Neural cell (in vitro differentiated cells): ENCODE measurements at regions not wholly inside any gene's neighbourhood (a gene's known extent, or its start where the extent isn't known, plus 50 kb on each side); places are given as distances from the start of the nearest gene placed in this dataset.

Experiments used
- H2AFZ ChIP-seq: fragments of 200-600, 300-800 bp; sonication (generic), shearing (Covaris generic); 2 replicates; pipeline ENCODE4 v1.6.0; 2014; ENCODE audit warnings: low read depth, mild to moderate bottlenecking, antibody characterized with exemption, low read length, moderate library complexity
- H3F3A ChIP-seq: fragments of 200-600 bp; shearing (Covaris generic); 2 replicates; pipeline ENCODE4 v1.6.1; 2016; ENCODE audit warnings: mild to moderate bottlenecking, moderate library complexity, mixed read lengths, antibody characterized with exemption, low read length; ENCODE audit not compliant: insufficient read depth, poor library complexity, severe bottlenecking
- H3K27ac ChIP-seq: fragments of 200-600, 300-800 bp; sonication (generic), shearing (Covaris generic); 2 replicates; pipeline ENCODE4 v1.5.1; 2014; ENCODE audit warnings: mild to moderate bottlenecking, low read length, moderate library complexity
- H3K27me3 ChIP-seq: fragments of 300-800, 200-600 bp; sonication (generic), shearing (Covaris generic); 2 replicates; pipeline ENCODE4 v1.6.0; 2014; ENCODE audit warnings: mild to moderate bottlenecking, low read depth, low read length, moderate library complexity; ENCODE audit not compliant: insufficient read depth
- H3K36me3 ChIP-seq: fragments of 300-800, 200-600 bp; sonication (generic), shearing (Covaris generic); 2 replicates; pipeline ENCODE4 v1.5.1; 2014; ENCODE audit warnings: mild to moderate bottlenecking, antibody characterized with exemption, low read length, moderate library complexity; ENCODE audit not compliant: insufficient read depth
- H3K4me2 ChIP-seq: fragments of 300-800, 200-600 bp; sonication (generic), shearing (Covaris generic); 2 replicates; pipeline ENCODE4 v1.6.0; 2014; ENCODE audit warnings: mild to moderate bottlenecking, low read length
- H3K4me3 ChIP-seq: fragments of 300-800, 200-600 bp; sonication (generic), shearing (Covaris generic); 2 replicates; pipeline ENCODE4 v1.5.1; 2014; ENCODE audit warnings: mild to moderate bottlenecking, low read length, moderate library complexity
- H3K79me2 ChIP-seq: fragments of 200-600 bp; shearing (Covaris generic); replicated peaks from 2 replicates; pipeline ENCODE4 v1.6.0; 2014; ENCODE audit warnings: mild to moderate bottlenecking, low read length, moderate library complexity; ENCODE audit not compliant: insufficient read depth
- H3K9ac ChIP-seq: fragments of 300-800, 200-600 bp; sonication (generic), shearing (Covaris generic); 2 replicates; pipeline ENCODE4 v1.6.1; 2016; ENCODE audit warnings: mild to moderate bottlenecking, low read length, mixed read lengths
- H3K9me2 ChIP-seq: fragments of 200-600 bp; shearing (Covaris generic); 2 replicates; pipeline ENCODE4 v1.6.1; 2016; ENCODE audit warnings: mild to moderate bottlenecking, low read length, mixed read lengths; ENCODE audit not compliant: insufficient read depth
- H3K9me3 ChIP-seq: fragments of 200-600, 300-800 bp; sonication (generic), shearing (Covaris generic); 2 replicates; pipeline ENCODE4 v1.6.1; 2016; ENCODE audit warnings: mild to moderate bottlenecking, mixed run types, low read length, moderate library complexity, mixed read lengths
- H4K20me1 ChIP-seq: fragments of 200-600 bp; shearing (Covaris generic); 2 replicates; pipeline ENCODE4 v1.6.1; 2016; ENCODE audit warnings: mild to moderate bottlenecking, mixed run types; ENCODE audit not compliant: insufficient read depth
- EP300 ChIP-seq: fragments of 450-650 bp; conservative IDR thresholded peaks from 2 replicates; pipeline ENCODE4 v1.6.1; 2014; ENCODE audit warnings: antibody characterized with exemption, mild to moderate bottlenecking, moderate library complexity; ENCODE audit not compliant: poor library complexity, severe bottlenecking
- EZH2 ChIP-seq: fragments of 200-600, 300-800 bp; shearing (Covaris generic), sonication (generic); IDR thresholded peaks from 2 replicates; pipeline ENCODE4 v1.6.1; 2014; ENCODE audit warnings: antibody characterized with exemption, low read length, borderline replicate concordance, mild to moderate bottlenecking; ENCODE audit not compliant: insufficient read depth, poor library complexity, severe bottlenecking
- MXI1 ChIP-seq: fragments of 450-650 bp; conservative IDR thresholded peaks from 2 replicates; pipeline ENCODE4 v1.6.1; 2014; ENCODE audit warnings: antibody characterized with exemption, mild to moderate bottlenecking; ENCODE audit not compliant: poor library complexity, severe bottlenecking
- POLR2AphosphoS5 ChIP-seq: IDR thresholded peaks from 2 replicates; pipeline ENCODE4 v1.6.1; 2012
- RAD21 ChIP-seq: fragments of 450-650 bp; conservative IDR thresholded peaks from 2 replicates; pipeline ENCODE4 v1.6.1; 2014; ENCODE audit warnings: antibody characterized with exemption, mild to moderate bottlenecking, moderate library complexity
- SMC3 ChIP-seq: fragments of 450-650 bp; conservative IDR thresholded peaks from 2 replicates; pipeline ENCODE4 v1.6.1; 2014; ENCODE audit warnings: antibody characterized with exemption, mild to moderate bottlenecking, moderate library complexity; ENCODE audit not compliant: poor library complexity
- TAF1 ChIP-seq: IDR thresholded peaks from 2 replicates; pipeline ENCODE4 v1.6.1; 2012; ENCODE audit warnings: low read depth
- TF ChIP-seq, protein P1 (sequence below): fragments of 450-650 bp; IDR thresholded peaks from 2 replicates; pipeline ENCODE4 v1.5.1; 2014; ENCODE audit warnings: antibody characterized with exemption, mild to moderate bottlenecking, moderate library complexity; ENCODE audit not compliant: poor library complexity, severe bottlenecking
- TF ChIP-seq, protein P2 (sequence below): IDR thresholded peaks from 2 replicates; pipeline ENCODE4 v1.6.1; 2012; ENCODE audit warnings: borderline replicate concordance

- Histone ChIP-seq H3K9me3 (no peaks in the 10 kb centered on the region), H4K20me1 (no peaks in the 10 kb centered on the region), H3K9me2 (no peaks in the 10 kb centered on the region), H3K9ac (no peak overlapping the region), H3K4me2 (no peak overlapping the region), H3K79me2 (no peaks in the 10 kb centered on the region), H2AFZ (no peak overlapping the region), H3F3A (no peaks in the 10 kb centered on the region), H3K36me3 (no peaks in the 10 kb centered on the region), H3K27ac (no peak overlapping the region), H3K4me3 (no peak overlapping the region), H3K27me3 (no peaks in the 10 kb centered on the region)
- TF ChIP-seq TAF1, result no peak
- TF ChIP-seq, protein P1, sequence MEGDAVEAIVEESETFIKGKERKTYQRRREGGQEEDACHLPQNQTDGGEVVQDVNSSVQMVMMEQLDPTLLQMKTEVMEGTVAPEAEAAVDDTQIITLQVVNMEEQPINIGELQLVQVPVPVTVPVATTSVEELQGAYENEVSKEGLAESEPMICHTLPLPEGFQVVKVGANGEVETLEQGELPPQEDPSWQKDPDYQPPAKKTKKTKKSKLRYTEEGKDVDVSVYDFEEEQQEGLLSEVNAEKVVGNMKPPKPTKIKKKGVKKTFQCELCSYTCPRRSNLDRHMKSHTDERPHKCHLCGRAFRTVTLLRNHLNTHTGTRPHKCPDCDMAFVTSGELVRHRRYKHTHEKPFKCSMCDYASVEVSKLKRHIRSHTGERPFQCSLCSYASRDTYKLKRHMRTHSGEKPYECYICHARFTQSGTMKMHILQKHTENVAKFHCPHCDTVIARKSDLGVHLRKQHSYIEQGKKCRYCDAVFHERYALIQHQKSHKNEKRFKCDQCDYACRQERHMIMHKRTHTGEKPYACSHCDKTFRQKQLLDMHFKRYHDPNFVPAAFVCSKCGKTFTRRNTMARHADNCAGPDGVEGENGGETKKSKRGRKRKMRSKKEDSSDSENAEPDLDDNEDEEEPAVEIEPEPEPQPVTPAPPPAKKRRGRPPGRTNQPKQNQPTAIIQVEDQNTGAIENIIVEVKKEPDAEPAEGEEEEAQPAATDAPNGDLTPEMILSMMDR, result no peak
- no peak for TF ChIP-seq RAD21
- TF ChIP-seq EZH2, result no peak
- TF ChIP-seq EP300, result no peak
- no peak for TF ChIP-seq POLR2AphosphoS5
- no peak for TF ChIP-seq SMC3
- no peak for TF ChIP-seq MXI1
- TF ChIP-seq, protein P2, sequence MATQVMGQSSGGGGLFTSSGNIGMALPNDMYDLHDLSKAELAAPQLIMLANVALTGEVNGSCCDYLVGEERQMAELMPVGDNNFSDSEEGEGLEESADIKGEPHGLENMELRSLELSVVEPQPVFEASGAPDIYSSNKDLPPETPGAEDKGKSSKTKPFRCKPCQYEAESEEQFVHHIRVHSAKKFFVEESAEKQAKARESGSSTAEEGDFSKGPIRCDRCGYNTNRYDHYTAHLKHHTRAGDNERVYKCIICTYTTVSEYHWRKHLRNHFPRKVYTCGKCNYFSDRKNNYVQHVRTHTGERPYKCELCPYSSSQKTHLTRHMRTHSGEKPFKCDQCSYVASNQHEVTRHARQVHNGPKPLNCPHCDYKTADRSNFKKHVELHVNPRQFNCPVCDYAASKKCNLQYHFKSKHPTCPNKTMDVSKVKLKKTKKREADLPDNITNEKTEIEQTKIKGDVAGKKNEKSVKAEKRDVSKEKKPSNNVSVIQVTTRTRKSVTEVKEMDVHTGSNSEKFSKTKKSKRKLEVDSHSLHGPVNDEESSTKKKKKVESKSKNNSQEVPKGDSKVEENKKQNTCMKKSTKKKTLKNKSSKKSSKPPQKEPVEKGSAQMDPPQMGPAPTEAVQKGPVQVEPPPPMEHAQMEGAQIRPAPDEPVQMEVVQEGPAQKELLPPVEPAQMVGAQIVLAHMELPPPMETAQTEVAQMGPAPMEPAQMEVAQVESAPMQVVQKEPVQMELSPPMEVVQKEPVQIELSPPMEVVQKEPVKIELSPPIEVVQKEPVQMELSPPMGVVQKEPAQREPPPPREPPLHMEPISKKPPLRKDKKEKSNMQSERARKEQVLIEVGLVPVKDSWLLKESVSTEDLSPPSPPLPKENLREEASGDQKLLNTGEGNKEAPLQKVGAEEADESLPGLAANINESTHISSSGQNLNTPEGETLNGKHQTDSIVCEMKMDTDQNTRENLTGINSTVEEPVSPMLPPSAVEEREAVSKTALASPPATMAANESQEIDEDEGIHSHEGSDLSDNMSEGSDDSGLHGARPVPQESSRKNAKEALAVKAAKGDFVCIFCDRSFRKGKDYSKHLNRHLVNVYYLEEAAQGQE, result no peak
Observed at GRCh38 chr6:126722411-126722810, 382.5 kb downstream of the CENPW start.

DNA sequence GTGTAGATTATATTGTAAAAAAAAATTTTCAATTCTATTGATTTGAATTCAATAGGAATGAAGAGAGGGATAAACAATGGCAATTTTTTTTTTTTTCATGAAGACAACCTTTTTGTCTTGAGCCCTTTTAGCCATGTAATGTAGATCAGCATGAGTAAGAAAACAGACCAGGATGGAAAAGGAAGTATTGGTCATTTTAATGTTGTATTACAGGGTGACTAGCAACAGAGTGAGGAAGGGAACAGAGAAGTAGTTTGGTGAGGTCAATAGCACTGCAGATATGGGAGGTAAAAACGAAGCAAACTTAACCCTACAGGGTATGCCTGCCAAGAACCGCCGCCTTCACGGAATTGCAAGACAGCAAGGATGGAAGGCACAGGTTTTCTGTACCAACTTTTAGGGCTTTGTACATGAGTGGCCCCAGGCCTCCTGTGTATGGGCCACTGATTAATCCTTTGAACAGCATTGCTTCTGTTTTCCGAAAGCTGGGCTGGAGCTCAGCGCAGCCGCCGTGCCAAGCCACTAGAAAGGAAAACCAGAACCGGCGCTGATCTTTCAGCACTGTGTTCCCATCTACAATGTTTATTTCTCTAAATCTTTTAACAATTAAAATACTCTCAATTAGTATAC lies 383.7 kb downstream of the CENPW start:
- Histone ChIP-seq H3K36me3 (no peaks in the 10 kb centered on the region), H3K9ac (no peak overlapping the region), H3K4me3 (no peak overlapping the region), H3K9me3 (no peaks in the 10 kb centered on the region), H3K9me2 (no peaks in the 10 kb centered on the region), H3K79me2 (no peaks in the 10 kb centered on the region), H2AFZ (no peak overlapping the region), H3K4me2 (no peak overlapping the region), H3K27me3 (no peaks in the 10 kb centered on the region), H3F3A (no peaks in the 10 kb centered on the region), H3K27ac (no peak overlapping the region), H4K20me1 (no peaks in the 10 kb centered on the region)
- TF ChIP-seq MXI1 (no peak), EP300 (no peak), EZH2 (no peak)
